Epithelial cell of prostate (primary cell): ENCODE measurements at regions not wholly inside any gene's neighbourhood (a gene's known extent, or its start where the extent isn't known, plus 50 kb on each side); places are given as distances from the start of the nearest gene placed in this dataset.
A peak's percentile ranks its signal among the peaks of the same experiment; 100 is the strongest.
"Not testable (repeated sequence)": the region's sequence is repeated elsewhere in the genome, so short reads cannot be mapped to it uniquely, and the experiment has no call there.

Source experiments
- DNase-seq: peaks from one replicate; pipeline ENCODE4 v3.0.0-alpha.2; 2011; ENCODE audit warnings: low read depth, low spot score
- H3K27ac ChIP-seq: fragments of 450-650 bp; 2 replicates; pipeline ENCODE4 v1.5.1; 2017; ENCODE audit warnings: mild to moderate bottlenecking

- no peak for DNase-seq
- H3K27ac ChIP-seq = no peak overlapping the region
Observed at GRCh38 chr2:67727131-67727530, 330.0 kb downstream of the ETAA1 start.

GRCh38 chr2:67727623-67728022 lies 330.5 kb downstream of the ETAA1 start:
- H3K27ac ChIP-seq = no peak overlapping the region
- no peak for DNase-seq

DNA sequence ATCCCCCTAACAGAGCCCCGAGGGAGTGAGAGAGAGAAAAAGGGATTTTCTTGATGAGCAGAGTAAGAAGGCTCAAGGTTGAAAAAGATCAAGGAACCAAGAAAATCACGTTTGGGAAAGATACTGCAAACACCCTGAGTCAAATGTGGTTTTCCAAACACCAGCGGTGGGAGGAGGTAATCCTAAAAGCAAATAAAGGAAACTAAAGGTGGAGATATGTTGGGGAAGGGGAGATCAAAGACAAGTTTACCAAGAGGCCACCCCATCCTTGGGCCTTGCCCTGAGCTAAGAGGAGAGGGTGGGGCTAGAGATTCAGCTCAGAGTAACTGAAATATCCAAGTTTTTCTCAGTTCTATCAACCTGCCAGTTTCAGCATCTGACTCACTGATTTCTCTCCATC lies 332.3 kb downstream of the ETAA1 start:
- no peak for DNase-seq
- H3K27ac ChIP-seq = no peak overlapping the region

DNA sequence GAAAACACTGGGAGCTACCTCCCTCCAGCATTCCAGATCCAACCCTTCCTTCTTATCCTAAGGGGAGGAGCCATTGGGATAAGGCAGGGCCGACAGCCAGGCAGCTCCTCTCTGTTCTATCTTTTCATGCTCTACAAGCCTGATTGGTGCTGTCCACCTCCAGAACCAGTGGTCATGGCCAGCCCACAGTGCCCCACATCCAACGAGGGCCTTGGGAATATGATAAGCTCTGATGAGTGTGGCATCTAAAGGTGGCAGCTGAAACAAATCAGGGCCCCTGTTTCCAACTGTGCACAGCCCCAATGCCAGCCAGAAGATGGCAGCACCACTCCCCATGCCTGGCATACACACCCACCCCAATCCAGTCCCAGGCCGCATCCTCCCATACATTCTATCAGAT lies 329.3 kb downstream of the C1D start:
- H3K27ac ChIP-seq = no peak overlapping the region
- DNase-seq = no peak

- no peak for DNase-seq
- H3K27ac ChIP-seq = no peak overlapping the region
Observed at GRCh38 chr2:67752199-67752598, 310.6 kb downstream of the C1D start.

GRCh38 chr2:67752969-67753368 lies 309.8 kb downstream of the C1D start:
- peak; percentile 44 for DNase-seq
- no peak overlapping the region for H3K27ac ChIP-seq

DNA sequence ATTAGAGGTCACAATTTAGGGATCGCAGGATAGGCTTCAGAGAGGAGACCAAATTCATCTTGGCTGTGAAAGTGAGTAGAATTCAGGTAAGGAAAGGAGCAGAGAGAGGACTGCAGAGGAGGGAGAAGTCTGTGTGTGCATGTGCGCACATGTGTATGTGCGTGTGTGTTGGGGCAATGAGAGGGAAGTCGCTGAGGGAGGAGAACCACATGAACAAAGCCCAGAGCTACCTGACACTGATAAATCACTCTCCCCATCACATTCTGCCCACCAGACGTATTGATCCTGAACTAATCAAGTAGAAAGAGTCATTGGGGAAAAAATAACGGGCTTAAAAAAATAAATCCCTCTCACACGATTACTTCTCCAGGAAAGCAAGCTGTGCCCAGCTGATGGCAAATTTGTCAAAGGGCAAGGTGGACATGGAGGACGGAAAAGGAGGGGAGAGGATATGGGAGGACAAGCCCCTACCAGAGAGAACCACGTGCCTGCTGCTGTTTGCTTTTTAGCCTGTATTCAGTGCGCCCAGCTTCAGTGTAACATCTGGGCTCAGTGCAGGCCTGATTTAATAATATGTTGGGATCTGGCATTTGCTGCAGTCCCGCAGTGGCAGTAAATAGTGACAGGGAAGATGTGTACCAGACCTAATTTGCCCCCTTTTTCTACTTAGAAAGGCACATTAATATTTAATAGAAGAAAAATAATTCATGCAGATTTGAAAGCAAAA lies 307.5 kb downstream of the C1D start:
- no peak for DNase-seq
- no peak overlapping the region for H3K27ac ChIP-seq

- no peak overlapping the region for H3K27ac ChIP-seq
- DNase-seq = no peak
Observed at GRCh38 chr2:67760995-67761394, 301.8 kb downstream of the C1D start.

GRCh38 chr2:67771380-67771779 lies 291.4 kb downstream of the C1D start:
- no peak for DNase-seq
- H3K27ac ChIP-seq = no peak overlapping the region

GRCh38 chr2:67772216-67773170 lies 290.3 kb downstream of the C1D start:
- no peak overlapping the region for H3K27ac ChIP-seq
- no peak for DNase-seq

DNA sequence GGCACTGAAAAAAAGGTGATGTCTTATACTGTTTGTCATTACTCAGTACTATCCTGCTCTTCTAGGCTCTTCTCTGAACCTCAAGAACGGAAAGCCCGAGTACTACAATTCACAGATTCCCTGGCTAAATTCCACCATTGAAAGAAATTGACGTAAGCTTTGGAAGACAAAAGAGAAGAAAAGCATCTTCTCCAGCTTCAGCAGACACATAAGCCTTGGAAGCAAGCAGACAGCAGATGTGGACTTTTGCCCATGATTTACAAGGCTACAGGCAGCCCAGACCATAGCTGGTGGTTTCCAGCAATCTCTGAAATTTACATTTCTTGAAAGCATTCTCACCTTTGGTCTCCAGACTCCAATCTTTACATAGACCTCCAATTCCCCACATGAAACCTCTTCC lies 289.0 kb downstream of the C1D start:
- H3K27ac ChIP-seq = no peak overlapping the region
- no peak for DNase-seq

- DNase-seq = no peak
- no peak overlapping the region for H3K27ac ChIP-seq
Observed at GRCh38 chr2:67776276-67776675, 286.5 kb downstream of the C1D start.

DNA sequence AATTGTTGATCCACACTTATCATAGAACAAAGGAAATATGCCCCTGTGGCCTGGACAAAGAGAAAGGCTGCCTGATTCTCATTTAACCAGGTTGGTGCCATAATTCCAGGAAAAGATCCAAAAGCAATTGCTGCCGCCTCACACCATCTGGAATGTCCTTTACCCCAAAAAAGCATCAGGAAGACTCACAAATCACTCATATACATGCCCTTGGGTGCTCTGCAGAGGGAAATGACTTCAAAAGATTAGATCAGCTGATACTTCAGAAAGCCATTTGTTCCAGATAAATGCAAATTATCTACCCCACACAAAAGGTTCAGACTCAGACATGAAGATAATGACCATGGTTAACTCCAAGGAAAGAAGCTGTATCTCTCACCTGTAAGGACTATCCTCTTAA lies 285.8 kb downstream of the C1D start:
- H3K27ac ChIP-seq = no peak overlapping the region
- DNase-seq = no peak

DNA sequence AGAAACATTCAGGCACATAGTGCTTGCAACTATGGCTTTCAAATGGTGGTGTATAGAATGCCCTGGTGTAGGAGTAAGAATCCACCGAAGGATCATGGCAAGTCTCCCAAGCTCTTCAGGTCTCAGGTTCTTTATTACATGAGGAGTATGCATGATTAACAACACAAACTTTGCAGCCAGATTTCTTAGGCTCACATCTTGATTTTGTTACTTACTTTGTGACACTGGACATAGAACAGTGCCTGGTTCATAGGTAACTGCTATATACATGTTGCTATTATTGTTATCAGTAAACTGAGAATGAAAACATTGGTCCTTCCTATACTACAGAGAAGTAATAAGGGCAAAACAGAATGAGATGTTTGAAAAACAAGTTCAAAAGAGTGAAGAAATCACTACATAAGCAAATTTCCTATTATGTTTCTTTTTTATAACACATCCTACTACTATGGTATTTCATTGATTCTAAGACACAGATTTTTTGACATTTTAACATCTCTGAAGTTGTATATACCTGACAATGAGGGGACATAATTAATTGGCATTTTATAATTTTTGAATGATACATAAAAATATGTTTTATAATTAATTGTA lies 284.9 kb downstream of the C1D start:
- DNase-seq = no peak
- H3K27ac ChIP-seq = no peak overlapping the region

- H3K27ac ChIP-seq, DNase-seq: not testable (repeated sequence)
Observed at GRCh38 chr2:67780841-67781240, 282.0 kb downstream of the C1D start.

DNA sequence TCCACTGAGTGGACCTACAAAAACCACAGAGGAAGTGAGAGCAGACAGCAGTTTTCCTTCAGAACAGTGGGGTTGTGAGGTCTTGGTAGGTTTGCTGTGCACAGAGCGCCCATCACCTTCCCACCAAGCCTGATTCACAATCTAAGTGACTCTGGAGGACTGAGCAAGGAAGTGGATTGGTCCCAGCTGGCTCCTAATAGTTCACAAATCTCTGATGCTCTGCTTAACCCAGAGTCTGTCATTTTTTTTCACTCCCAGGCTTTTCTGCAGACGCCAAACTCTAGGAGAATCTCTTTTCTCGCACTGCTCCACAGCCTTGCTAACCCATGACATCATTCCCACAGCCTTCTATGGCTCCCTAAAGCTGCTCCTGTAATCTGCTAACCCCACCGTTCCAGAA lies 280.4 kb downstream of the C1D start:
- H3K27ac ChIP-seq = no peak overlapping the region
- no peak for DNase-seq

- no peak overlapping the region for H3K27ac ChIP-seq
- DNase-seq = no peak
Observed at GRCh38 chr2:67783026-67783425, 279.8 kb downstream of the C1D start.

DNA sequence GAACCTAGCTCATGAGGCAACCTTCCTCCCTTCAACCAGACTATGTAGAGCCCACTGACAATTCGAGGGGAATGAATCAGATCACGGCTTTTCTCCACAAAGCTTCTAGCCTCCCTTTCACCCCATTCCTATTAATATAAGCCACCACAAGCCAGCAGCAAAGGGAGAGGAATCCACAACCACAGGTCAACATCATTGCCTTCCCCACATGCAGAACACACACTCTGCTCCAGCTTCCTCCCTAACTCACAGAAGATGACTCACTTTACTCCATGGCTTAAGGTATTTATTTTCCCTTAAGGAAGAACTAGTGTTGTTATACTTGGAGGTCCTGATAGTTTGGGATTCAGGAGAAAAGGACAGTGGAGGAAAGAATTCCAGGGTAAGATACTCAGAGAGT lies 272.2 kb downstream of the C1D start:
- no peak for DNase-seq
- H3K27ac ChIP-seq = no peak overlapping the region

- no peak for DNase-seq
- no peak overlapping the region for H3K27ac ChIP-seq
Observed at GRCh38 chr2:67792191-67792590, 270.6 kb downstream of the C1D start.

GRCh38 chr2:67792681-67793091 lies 270.1 kb downstream of the C1D start:
- H3K27ac ChIP-seq = no peak overlapping the region
- no peak for DNase-seq
